ENCODE measurements at regions not wholly inside any gene's neighbourhood (a gene's known extent, or its start where the extent isn't known, plus 50 kb on each side); places are given as distances from the start of the nearest gene placed in this dataset.
"Not testable (repeated sequence)": the region's sequence is repeated elsewhere in the genome, so short reads cannot be mapped to it uniquely, and the experiment has no call there.

DNA sequence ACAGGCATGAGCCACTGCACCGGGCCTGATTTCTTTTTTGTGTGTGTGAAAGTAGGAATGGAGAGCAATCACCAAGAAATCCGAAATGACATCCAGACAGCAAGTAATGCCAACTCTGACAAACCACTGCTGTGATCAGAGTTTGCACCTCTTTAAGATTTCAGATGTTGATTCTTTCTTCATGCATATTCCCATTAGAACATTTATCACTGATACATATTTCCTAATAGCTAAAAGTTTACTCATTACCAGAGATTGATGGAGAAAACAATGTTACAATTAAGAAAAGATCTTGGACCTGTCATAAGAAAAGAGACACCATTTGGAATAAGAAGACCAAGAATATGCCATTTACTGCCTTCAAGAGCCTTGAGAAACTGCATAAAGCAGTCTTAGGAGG lies 217.0 kb upstream of the MGAT4C start:
- DNase-seq, result no peak

DNA sequence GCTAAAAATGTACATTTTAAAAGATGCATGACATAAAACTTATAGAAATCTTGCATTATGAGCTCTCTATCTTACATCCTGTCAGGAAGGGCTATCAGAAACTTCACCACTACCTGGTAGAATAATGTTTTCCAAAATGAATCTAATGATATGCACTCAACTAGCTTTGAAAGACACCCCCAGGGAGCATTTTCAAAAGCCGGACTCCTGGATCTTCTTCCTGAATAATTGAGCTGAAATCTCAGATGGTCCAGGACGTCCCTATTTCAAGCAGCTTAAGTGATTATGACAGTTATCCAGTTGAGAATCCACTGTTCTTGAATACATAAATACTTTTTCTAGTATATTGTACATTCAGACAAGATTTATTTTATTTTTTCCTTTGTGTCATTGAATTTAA lies 200.6 kb upstream of the MGAT4C start:
- DNase-seq, result no peak

DNA sequence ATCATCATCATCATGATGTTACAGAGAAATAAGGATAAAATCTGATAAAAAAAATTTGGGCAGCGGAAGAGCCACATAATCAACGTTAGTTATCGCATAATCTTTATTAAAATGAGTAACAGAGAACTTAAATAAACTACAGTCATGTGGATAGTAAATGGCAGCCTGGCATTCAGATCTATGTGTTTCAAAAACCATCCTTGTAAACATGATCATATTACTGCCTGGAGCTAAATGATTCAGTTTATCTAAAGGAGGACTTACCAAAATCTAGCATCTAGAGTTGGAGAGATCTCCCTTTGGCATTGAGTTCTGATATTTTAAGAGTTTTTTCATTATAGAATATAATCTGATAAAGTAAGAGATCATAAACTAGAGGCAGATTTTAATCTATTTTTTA lies 200.1 kb upstream of the MGAT4C start:
- DNase-seq, result no peak

DNA sequence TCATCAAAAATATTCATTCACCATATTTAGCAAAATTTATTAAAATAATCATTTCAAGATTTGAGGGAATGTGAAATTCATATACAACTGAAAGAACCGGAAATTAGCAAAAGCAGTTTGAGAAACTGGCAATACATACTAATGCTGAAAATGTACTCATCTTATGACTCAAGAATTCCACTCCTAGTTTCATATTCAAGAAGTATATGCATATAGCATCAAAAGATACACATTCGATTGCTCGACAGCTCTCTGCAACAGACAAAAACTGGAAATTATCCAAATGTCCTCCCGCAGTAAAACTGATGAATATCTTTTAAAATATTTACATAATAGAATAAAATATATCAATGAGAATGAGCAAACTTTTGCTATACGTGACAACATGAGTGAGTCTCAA lies 189.2 kb upstream of the MGAT4C start:
- DNase-seq, result no peak

DNA sequence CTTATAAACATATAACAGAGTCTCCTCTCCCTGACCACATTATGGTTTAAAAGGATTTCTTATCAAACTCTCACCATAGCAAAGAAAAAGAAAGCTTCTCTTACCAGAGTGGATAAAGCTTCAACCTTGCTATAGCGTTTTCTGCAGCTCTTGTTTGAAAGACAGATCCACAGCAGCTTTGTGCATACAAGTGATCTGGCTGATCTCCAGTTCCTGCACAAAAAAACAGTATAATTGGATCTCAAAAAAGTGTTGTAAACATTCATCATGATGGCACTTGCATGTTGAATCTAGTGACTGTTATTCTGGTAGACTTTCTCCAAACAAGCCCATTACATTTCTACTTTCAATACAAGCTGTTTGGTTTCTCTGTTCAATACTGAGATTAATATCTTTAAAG lies 178.9 kb upstream of the MGAT4C start:
- peak in 1 of 58 donors; percentile 6 for DNase-seq

DNA sequence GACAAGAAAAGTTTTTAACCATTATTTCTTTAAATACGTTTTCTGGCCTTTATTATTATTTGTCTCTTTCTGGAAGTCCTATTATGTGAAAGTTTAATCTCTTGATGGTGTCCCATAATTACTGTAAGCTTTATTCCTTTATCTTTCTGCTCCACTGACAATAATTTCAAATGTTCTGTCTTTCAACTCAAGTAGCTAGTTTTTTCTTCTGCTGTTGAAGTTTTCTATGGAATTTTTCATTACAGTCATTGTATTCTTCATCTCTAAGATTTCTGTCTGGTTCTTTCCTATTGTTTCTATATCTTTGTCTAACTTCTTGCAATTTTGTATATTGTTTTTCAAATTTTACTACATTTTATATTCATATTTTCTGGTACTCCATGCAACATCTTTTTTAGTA lies 173.6 kb upstream of the MGAT4C start:
- no peak for DNase-seq

GRCh38 chr12:86421333-86421732 lies 165.1 kb upstream of the MGAT4C start:
- no peak for DNase-seq

DNA sequence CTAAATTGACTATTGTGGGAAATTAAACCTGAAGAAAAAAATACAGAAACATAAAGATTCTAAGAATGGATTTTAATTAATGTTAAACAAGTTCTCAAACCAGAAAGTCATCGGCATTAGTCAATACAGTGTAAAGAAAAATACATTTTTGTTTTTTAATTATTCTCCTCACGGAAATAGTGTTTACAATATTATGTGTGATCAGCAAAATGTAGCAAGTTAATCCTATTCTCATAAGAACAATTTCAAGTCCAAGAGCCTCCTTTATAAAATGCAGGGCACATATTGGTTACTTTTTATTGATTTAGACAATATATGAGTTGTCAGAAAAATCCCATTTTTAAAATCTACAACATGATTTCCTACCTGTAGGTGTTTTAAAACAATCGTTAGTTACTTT lies 158.0 kb upstream of the MGAT4C start:
- no peak for DNase-seq

GRCh38 chr12:86411710-86412109 lies 155.5 kb upstream of the MGAT4C start:
- no peak for DNase-seq

- no peak for DNase-seq
These were observed 151.5 kb upstream of the MGAT4C start for GRCh38 chr12:86407620-86408208.

GRCh38 chr12:86389949-86390348 lies 133.8 kb upstream of the MGAT4C start:
- no peak for DNase-seq

- no peak for DNase-seq
These were observed 131.5 kb upstream of the MGAT4C start for GRCh38 chr12:86387591-86388145.

- not testable (repeated sequence) for DNase-seq
These were observed 127.6 kb upstream of the MGAT4C start for GRCh38 chr12:86383759-86384158.

DNA sequence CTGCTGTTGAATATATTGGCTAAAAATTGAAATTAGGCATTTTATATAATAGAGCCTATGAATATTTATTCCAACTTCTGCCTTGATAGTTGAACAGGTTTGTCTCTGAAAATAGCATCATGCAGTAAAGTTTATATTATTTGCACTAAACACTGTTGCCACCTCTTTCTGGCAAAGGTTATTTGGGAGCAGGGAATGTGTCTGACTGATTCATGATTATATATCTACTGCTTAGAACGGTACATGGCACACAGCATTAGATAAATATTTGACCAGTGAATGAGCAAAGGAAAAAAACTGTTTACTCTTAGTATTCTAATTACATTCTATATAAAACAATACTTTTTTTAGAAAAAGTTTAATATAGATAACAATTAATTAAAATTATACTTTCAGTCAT lies 123.1 kb upstream of the MGAT4C start:
- DNase-seq, result no peak

- DNase-seq, result no peak
These were observed 119.9 kb upstream of the MGAT4C start for GRCh38 chr12:86376052-86376451.

- no peak for DNase-seq
These were observed 117.6 kb upstream of the MGAT4C start for GRCh38 chr12:86373813-86374212.

DNA sequence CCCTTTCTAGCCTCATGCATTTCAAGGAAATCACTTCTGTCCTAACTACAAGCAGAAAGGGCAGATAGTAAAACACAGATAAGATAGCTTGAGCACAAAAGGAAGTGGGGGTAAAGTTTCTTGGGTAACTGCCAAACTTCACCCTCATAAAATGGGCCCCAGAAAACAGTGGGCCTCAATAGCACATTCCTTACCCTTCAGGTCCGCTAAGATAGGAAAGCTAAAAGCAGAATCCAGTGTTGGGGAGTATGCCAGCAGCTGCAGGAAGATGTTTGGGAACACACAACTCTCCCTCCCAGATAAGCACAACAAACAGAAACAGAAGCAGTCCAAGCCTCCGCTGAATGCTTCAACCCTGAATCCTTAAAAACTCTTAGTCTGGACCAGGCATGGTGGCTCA lies 110.9 kb upstream of the MGAT4C start:
- DNase-seq, result no peak

GRCh38 chr12:86349196-86349595 lies 93.0 kb upstream of the MGAT4C start:
- DNase-seq, result no peak

- no peak for DNase-seq
These were observed 77.8 kb upstream of the MGAT4C start for GRCh38 chr12:86333955-86334522.

DNA sequence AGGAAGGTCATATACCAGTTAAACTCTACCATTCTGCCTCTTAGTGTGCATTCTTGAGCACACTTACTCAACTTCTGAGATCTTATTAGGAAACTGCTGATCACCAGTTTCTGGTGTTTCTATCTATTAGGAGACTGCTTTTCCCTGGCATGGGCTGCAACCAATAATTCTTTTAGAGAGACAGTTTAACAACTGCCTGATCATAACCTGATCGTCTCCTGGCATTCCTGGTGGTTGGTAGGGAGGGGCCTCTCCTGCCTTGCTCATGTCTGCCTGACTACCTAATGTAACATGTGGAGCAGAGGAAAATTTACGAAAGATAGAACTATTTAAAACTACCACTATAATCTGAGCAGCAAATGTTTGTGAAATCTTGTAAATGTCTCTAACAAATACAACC lies 75.3 kb upstream of the MGAT4C start:
- DNase-seq, result no peak

- no peak for DNase-seq
These were observed 74.8 kb upstream of the MGAT4C start for GRCh38 chr12:86331012-86331411.

- no peak for DNase-seq
These were observed 56.0 kb upstream of the MGAT4C start for GRCh38 chr12:86312232-86312631.

Measured in anterior cingulate cortex (tissue), 58 donors.